Keratinocyte (primary cell): ENCODE measurements at regions not wholly inside any gene's neighbourhood (a gene's known extent, or its start where the extent isn't known, plus 50 kb on each side); places are given as distances from the start of the nearest gene placed in this dataset.

Source experiments
- CTCF ChIP-seq, 3 experiments: IDR thresholded peaks in 1 of 3; conservative IDR thresholded peaks in 1 of 3; optimal IDR thresholded peaks in 1 of 3; 2 replicates in 2 of 3; 3 replicates in 1 of 3; pipeline versions ENCODE3 to v1.5.1; 2011; ENCODE audit warnings: low read length in 3 of 3, mild to moderate bottlenecking in 3 of 3, moderate library complexity in 2 of 3, control low read depth in 1 of 3, inconsistent platforms in 1 of 3; ENCODE audit not compliant: insufficient read depth in 2 of 3; ENCODE audit errors: extremely low read depth in 1 of 3
- EZH2 ChIP-seq: IDR thresholded peaks from one replicate; pipeline ENCODE4 v1.6.1; 2012; ENCODE audit warnings: inconsistent platforms, mild to moderate bottlenecking, low read length, moderate library complexity

- TF ChIP-seq CTCF (optimal IDR thresholded peaks at IDR 0.05 in 1 of 3, IDR thresholded peaks at IDR 0.05 in 1 of 3, conservative IDR thresholded peaks at IDR 0.05 in 1 of 3; ENCODE audit: extremely low read depth in 1 of 3, insufficient read depth in 2 of 3, low read length in 3 of 3) (no peak), EZH2 (no peak)
These were observed 124.8 kb upstream of the ST8SIA2 start for GRCh38 chr15:92268900-92269299.
